ENCODE measurements at regions not wholly inside any gene's neighbourhood (a gene's known extent, or its start where the extent isn't known, plus 50 kb on each side); places are given as distances from the start of the nearest gene placed in this dataset.

DNA sequence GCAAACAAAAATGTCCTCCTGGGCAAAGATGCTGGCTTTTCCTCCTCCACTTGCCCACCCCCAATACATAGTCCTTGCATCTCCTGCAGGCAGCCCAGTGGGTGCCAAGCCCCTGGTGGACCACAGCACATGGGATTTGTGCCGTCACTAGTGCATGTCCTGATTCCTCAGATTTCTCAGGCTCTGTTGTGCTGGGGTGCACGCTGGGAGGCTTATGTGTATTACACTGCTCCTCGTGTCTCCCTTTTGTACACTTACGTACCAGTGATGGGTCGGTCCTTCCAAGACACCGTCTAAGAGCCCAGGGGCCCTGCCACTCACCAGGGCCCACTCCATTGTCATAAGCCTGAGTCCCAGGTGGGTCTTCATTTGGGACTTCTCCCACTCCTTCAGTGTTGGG lies 70.1 kb downstream of the PLXNA1 start:
- TF ChIP-seq, protein P1, sequence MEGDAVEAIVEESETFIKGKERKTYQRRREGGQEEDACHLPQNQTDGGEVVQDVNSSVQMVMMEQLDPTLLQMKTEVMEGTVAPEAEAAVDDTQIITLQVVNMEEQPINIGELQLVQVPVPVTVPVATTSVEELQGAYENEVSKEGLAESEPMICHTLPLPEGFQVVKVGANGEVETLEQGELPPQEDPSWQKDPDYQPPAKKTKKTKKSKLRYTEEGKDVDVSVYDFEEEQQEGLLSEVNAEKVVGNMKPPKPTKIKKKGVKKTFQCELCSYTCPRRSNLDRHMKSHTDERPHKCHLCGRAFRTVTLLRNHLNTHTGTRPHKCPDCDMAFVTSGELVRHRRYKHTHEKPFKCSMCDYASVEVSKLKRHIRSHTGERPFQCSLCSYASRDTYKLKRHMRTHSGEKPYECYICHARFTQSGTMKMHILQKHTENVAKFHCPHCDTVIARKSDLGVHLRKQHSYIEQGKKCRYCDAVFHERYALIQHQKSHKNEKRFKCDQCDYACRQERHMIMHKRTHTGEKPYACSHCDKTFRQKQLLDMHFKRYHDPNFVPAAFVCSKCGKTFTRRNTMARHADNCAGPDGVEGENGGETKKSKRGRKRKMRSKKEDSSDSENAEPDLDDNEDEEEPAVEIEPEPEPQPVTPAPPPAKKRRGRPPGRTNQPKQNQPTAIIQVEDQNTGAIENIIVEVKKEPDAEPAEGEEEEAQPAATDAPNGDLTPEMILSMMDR (CRISPR knock-in tag; IDR thresholded peaks at IDR 0.05): no peak
- TF ChIP-seq CHCHD3 (CRISPR knock-in tag; IDR thresholded peaks at IDR 0.05) (no peak), ZNF607 (CRISPR knock-in tag; IDR thresholded peaks at IDR 0.05; ENCODE audit: borderline replicate concordance) (no peak), ZNF672 (CRISPR knock-in tag; IDR thresholded peaks at IDR 0.05) (no peak), PAX8 (CRISPR knock-in tag; IDR thresholded peaks at IDR 0.05; ENCODE audit: borderline replicate concordance) (no peak), CEBPB (IDR thresholded peaks at IDR 0.05; ENCODE audit: borderline replicate concordance, low read depth, low read length) (no peak), XRCC5 (optimal IDR thresholded peaks at IDR 0.05; ENCODE audit: low read length) (no peak)
- TF ChIP-seq, protein P2, sequence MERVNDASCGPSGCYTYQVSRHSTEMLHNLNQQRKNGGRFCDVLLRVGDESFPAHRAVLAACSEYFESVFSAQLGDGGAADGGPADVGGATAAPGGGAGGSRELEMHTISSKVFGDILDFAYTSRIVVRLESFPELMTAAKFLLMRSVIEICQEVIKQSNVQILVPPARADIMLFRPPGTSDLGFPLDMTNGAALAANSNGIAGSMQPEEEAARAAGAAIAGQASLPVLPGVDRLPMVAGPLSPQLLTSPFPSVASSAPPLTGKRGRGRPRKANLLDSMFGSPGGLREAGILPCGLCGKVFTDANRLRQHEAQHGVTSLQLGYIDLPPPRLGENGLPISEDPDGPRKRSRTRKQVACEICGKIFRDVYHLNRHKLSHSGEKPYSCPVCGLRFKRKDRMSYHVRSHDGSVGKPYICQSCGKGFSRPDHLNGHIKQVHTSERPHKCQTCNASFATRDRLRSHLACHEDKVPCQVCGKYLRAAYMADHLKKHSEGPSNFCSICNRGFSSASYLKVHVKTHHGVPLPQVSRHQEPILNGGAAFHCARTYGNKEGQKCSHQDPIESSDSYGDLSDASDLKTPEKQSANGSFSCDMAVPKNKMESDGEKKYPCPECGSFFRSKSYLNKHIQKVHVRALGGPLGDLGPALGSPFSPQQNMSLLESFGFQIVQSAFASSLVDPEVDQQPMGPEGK (CRISPR knock-in tag; IDR thresholded peaks at IDR 0.05): no peak
